Heart left ventricle (tissue), 13 donors: ENCODE measurements at regions not wholly inside any gene's neighbourhood (a gene's known extent, or its start where the extent isn't known, plus 50 kb on each side); places are given as distances from the start of the nearest gene placed in this dataset.

Experiments used
- POLR2A ChIP-seq, 2 donors: fragments of 450-650 bp; IDR thresholded peaks; one replicate each; pipeline ENCODE4 v1.6.1; 2017; ENCODE audit warnings: antibody characterized with exemption in 2 of 2, mild to moderate bottlenecking in 2 of 2, moderate library complexity in 2 of 2
- TF ChIP-seq, protein P1 (sequence below), 12 donors: fragments of 200-600 bp; sonication (generic) in 4 of 12; IDR thresholded peaks; one replicate each; pipeline versions ENCODE4 v1.5.0 to v1.8.0; 2018 to 2022; ENCODE audit warnings: antibody characterized with exemption in 12 of 12, mild to moderate bottlenecking in 5 of 12
- donor health status: ischemic (EF 13 %, LVEDD 7.1; RV severe dilation, severe dysfunction).
- donor health status: DM: no; HTN: yes; CAD: no.
- donor health status: DM: no; HTN: no; CAD: no.
- donor health status: ischemic (EF 25% LVEDD 6.9; RV normal size, moderate dysfunction).
- donor health status: ischemic (EF 25% LVEDD 5.7; RV mildly dilated, moderate dysfunction).
- donor health status: ischemic (EF 35%, LVEDD 5.7; RV mildly dilated, moderate dysfunction).
- donor health status: nonischemic (EF 11% LVEDD 7.7; RV severe dilation, severe dysfunction).
- donor health status: DM: yes; HTN: yes; CAD: no.
- donor health status: PGD.
- donor health status: ischemic (EF 29% LVEDD 5.4; RV normal size, mild dysfunction).
- donor health status: nonischemic (EF 23%, LVEDD 6.1; RV moderate dilation, normal function).

DNA sequence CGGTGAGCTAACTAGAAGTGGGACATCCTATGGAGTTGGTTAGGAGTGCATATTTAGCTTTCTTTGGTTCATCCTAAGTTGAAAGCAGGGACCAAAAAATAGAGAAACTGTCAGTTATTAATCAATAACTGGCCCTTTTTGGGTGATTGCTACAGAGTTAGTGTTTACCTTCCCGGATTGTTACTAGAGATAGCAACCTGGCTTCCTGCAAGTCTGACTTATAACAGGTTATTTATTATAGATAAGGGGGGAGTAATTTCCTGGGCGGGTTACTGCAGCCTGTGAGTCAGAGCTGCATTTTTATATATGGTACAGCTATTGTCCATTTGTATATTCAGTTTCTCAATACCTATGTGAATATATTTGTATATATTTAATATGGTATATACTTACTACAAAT lies 522.0 kb downstream of the MFSD1 start:
- TF ChIP-seq, protein P1, sequence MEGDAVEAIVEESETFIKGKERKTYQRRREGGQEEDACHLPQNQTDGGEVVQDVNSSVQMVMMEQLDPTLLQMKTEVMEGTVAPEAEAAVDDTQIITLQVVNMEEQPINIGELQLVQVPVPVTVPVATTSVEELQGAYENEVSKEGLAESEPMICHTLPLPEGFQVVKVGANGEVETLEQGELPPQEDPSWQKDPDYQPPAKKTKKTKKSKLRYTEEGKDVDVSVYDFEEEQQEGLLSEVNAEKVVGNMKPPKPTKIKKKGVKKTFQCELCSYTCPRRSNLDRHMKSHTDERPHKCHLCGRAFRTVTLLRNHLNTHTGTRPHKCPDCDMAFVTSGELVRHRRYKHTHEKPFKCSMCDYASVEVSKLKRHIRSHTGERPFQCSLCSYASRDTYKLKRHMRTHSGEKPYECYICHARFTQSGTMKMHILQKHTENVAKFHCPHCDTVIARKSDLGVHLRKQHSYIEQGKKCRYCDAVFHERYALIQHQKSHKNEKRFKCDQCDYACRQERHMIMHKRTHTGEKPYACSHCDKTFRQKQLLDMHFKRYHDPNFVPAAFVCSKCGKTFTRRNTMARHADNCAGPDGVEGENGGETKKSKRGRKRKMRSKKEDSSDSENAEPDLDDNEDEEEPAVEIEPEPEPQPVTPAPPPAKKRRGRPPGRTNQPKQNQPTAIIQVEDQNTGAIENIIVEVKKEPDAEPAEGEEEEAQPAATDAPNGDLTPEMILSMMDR (IDR thresholded peaks at IDR 0.05): no peak
- no peak for TF ChIP-seq POLR2A (IDR thresholded peaks at IDR 0.05)
